ENCODE measurements at regions not wholly inside any gene's neighbourhood (a gene's known extent, or its start where the extent isn't known, plus 50 kb on each side); places are given as distances from the start of the nearest gene placed in this dataset.

GRCh38 chr19:16017138-16017490 lies 59.2 kb upstream of the TPM4 start:
- POLR2A ChIA-PET: no interaction called here
- ATAC-seq (no peak), DNase-seq (ENCODE audit: low read depth, low spot score) (no peak)
- intact Hi-C loops (cut with micrococcal nuclease; ENCODE audit: unreplicated experiment): no loop called here
- CTCF ChIA-PET: no interaction called here
- TF ChIP-seq REST (IDR thresholded peaks at IDR 0.05; ENCODE audit: insufficient read depth in 1 of 2, low read depth in 2 of 2, low read length in 1 of 2): no peak
- TF ChIP-seq CTCF (IDR thresholded peaks at IDR 0.05): no peak
- no peak for TF ChIP-seq TCF7L2 (IDR thresholded peaks at IDR 0.05; ENCODE audit: low read depth, low read length)
- no TSS peak for BruUV-seq (replicated peaks)
- Histone ChIP-seq H3K9me3 (ENCODE audit: control insufficient read depth, insufficient read depth, low read depth, low read length) (no peaks in the 10 kb centered on the region), H3K36me3 (ENCODE audit: control insufficient read depth, insufficient read depth, low read length) (no peaks in the 10 kb centered on the region), H3K4me1 (ENCODE audit: control insufficient read depth, insufficient read depth, low read length) (no peaks in the 10 kb centered on the region), H3K27me3 (ENCODE audit: control insufficient read depth, insufficient read depth, low read length) (no peaks in the 10 kb centered on the region), H3K27ac (ENCODE audit: low read length) (no peak overlapping the region), H3K4me3 (ENCODE audit: low read depth in 2 of 2, low read length in 2 of 2) (no peak overlapping the region)
- in situ Hi-C loops (cut with HindIII; ENCODE audit: low pct_unique_long_range_greater_than_20kb, low sequenced_read_pairs): no loop called here

- Histone ChIP-seq H3K36me3 (ENCODE audit: control insufficient read depth, insufficient read depth, low read length) (no peaks in the 10 kb centered on the region), H3K9me3 (ENCODE audit: control insufficient read depth, insufficient read depth, low read depth, low read length) (no peaks in the 10 kb centered on the region), H3K4me3 (ENCODE audit: low read depth in 2 of 2, low read length in 2 of 2) (no peak overlapping the region), H3K4me1 (ENCODE audit: control insufficient read depth, insufficient read depth, low read length) (no peaks in the 10 kb centered on the region), H3K27me3 (ENCODE audit: control insufficient read depth, insufficient read depth, low read length) (no peaks in the 10 kb centered on the region), H3K27ac (ENCODE audit: low read length) (no peak overlapping the region)
- in situ Hi-C loops (cut with HindIII; ENCODE audit: low pct_unique_long_range_greater_than_20kb, low sequenced_read_pairs) (no loop called here), intact Hi-C loops (cut with micrococcal nuclease; ENCODE audit: unreplicated experiment) (no loop called here)
- CTCF ChIA-PET: no interaction called here
- BruUV-seq (replicated peaks): no TSS peak
- POLR2A ChIA-PET: no interaction called here
- no peak for DNase-seq (ENCODE audit: low read depth, low spot score)
- TF ChIP-seq SIN3A (IDR thresholded peaks at IDR 0.05; ENCODE audit: borderline replicate concordance, insufficient read depth, low read depth, low read length): no peak
- TF ChIP-seq TCF7L2 (IDR thresholded peaks at IDR 0.05; ENCODE audit: low read depth, low read length): no peak
- no peak for TF ChIP-seq REST (IDR thresholded peaks at IDR 0.05; ENCODE audit: insufficient read depth in 1 of 2, low read depth in 2 of 2, low read length in 1 of 2)
- TF ChIP-seq POLR2AphosphoS5 (IDR thresholded peaks at IDR 0.05; ENCODE audit: low read depth, low read length): no peak
- TF ChIP-seq CTCF (IDR thresholded peaks at IDR 0.05): no peak
- ATAC-seq: no peak
Observed at GRCh38 chr19:16018106-16018755, 58.1 kb upstream of the TPM4 start.
